COLO668 (cell line): ENCODE measurements at regions not wholly inside any gene's neighbourhood (a gene's known extent, or its start where the extent isn't known, plus 50 kb on each side); places are given as distances from the start of the nearest gene placed in this dataset.
"Not testable (repeated sequence)": the region's sequence is repeated elsewhere in the genome, so short reads cannot be mapped to it uniquely, and the experiment has no call there.

Experiments used
- DNase-seq: peaks from one replicate; lab custom pipeline; 2025; ENCODE audit not compliant: unreplicated experiment; lab: John Stamatoyannopoulos, UW

- DNase-seq, result no peak
Observed at GRCh38 chr6:140185991-140186390, 811.5 kb upstream of the CITED2 start.

GRCh38 chr6:140183881-140184280 lies 809.4 kb upstream of the CITED2 start:
- DNase-seq, result no peak

- DNase-seq, result no peak
Observed at GRCh38 chr6:140182821-140183220, 808.4 kb upstream of the CITED2 start.

- no peak for DNase-seq
Observed at GRCh38 chr6:140181876-140182275, 807.4 kb upstream of the CITED2 start.

- no peak for DNase-seq
Observed at GRCh38 chr6:140180306-140180705, 805.9 kb upstream of the CITED2 start.

- DNase-seq, result no peak
Observed at GRCh38 chr6:140178935-140179334, 804.5 kb upstream of the CITED2 start.

- no peak for DNase-seq
Observed at GRCh38 chr6:140178520-140178919, 804.1 kb upstream of the CITED2 start.

- no peak for DNase-seq
Observed at GRCh38 chr6:140176306-140176705, 801.9 kb upstream of the CITED2 start.

GRCh38 chr6:140175486-140175885 lies 801.0 kb upstream of the CITED2 start:
- DNase-seq, result no peak

- no peak for DNase-seq
Observed at GRCh38 chr6:140174524-140174923, 800.1 kb upstream of the CITED2 start.

- DNase-seq, result no peak
Observed at GRCh38 chr6:140168365-140168764, 793.9 kb upstream of the CITED2 start.

GRCh38 chr6:140160909-140161308 lies 786.5 kb upstream of the CITED2 start:
- no peak for DNase-seq

- no peak for DNase-seq
Observed at GRCh38 chr6:140160494-140160893, 786.0 kb upstream of the CITED2 start.

GRCh38 chr6:140156131-140156530 lies 781.7 kb upstream of the CITED2 start:
- no peak for DNase-seq

- no peak for DNase-seq
Observed at GRCh38 chr6:140155451-140156126, 781.1 kb upstream of the CITED2 start.

GRCh38 chr6:140153703-140154102 lies 779.3 kb upstream of the CITED2 start:
- no peak for DNase-seq

- not testable (repeated sequence) for DNase-seq
Observed at GRCh38 chr6:140147825-140148814, 773.7 kb upstream of the CITED2 start.

- DNase-seq, result no peak
Observed at GRCh38 chr6:140140891-140141290, 766.4 kb upstream of the CITED2 start.

GRCh38 chr6:140138311-140139010 lies 764.0 kb upstream of the CITED2 start:
- DNase-seq, result no peak

GRCh38 chr6:140134224-140134623 lies 759.8 kb upstream of the CITED2 start:
- DNase-seq, result no peak

- no peak for DNase-seq
Observed at GRCh38 chr6:140130074-140130473, 755.6 kb upstream of the CITED2 start.

GRCh38 chr6:140124498-140124897 lies 750.0 kb upstream of the CITED2 start:
- no peak for DNase-seq
